Activated T-cell treated with anti-CD3 and anti-CD28 coated beads, Interleukin-2, amount 50 U/mL, for 24 hours (primary cell): ENCODE measurements at regions not wholly inside any gene's neighbourhood (a gene's known extent, or its start where the extent isn't known, plus 50 kb on each side); places are given as distances from the start of the nearest gene placed in this dataset.
"Not testable (repeated sequence)": the region's sequence is repeated elsewhere in the genome, so short reads cannot be mapped to it uniquely, and the experiment has no call there.

Source experiments
- DNase-seq: peaks from one replicate; pipeline ENCODE4 v3.0.0-alpha.2; 2020
- H3K27ac Mint-ChIP-seq: 2 replicates; pipeline ENCODE4 v1.8.0; 2020; ENCODE audit warnings: mild to moderate bottlenecking, mixed read lengths
- H3K27me3 Mint-ChIP-seq: 2 replicates; pipeline ENCODE4 v1.8.0; 2020; ENCODE audit warnings: mixed read lengths
- H3K36me3 Mint-ChIP-seq: 2 replicates; pipeline ENCODE4 v1.8.0; 2020; ENCODE audit warnings: low read depth, mixed read lengths
- H3K4me1 Mint-ChIP-seq: 2 replicates; pipeline ENCODE4 v1.8.0; 2020; ENCODE audit warnings: low read depth, mixed read lengths
- H3K4me3 Mint-ChIP-seq: 2 replicates; pipeline ENCODE4 v1.8.0; 2020; ENCODE audit warnings: mild to moderate bottlenecking, moderate library complexity, mixed read lengths
- H3K9me3 Mint-ChIP-seq: 2 replicates; pipeline ENCODE4 v1.8.0; 2020; ENCODE audit warnings: mixed read lengths

GRCh38 chr3:152760024-152760563 is 74.8 kb upstream of the P2RY1 start:
- Mint-ChIP-seq H3K9me3 (peaks cover 9% of the 10 kb centered on the region), H3K27ac (no peak overlapping the region), H3K4me1 (no peaks in the 10 kb centered on the region), H3K36me3 (no peaks in the 10 kb centered on the region), H3K27me3 (no peaks in the 10 kb centered on the region), H3K4me3 (no peak overlapping the region)
- no peak for DNase-seq

- H3K4me1 Mint-ChIP-seq: no peaks in the 10 kb centered on the region
- no peak for DNase-seq
- H3K36me3 Mint-ChIP-seq: no peaks in the 10 kb centered on the region
- H3K27ac Mint-ChIP-seq: no peak overlapping the region
- H3K4me3 Mint-ChIP-seq: no peak overlapping the region
- peaks cover 10% of the 10 kb centered on the region for H3K9me3 Mint-ChIP-seq
- no peaks in the 10 kb centered on the region for H3K27me3 Mint-ChIP-seq
These were observed 74.3 kb upstream of the P2RY1 start for GRCh38 chr3:152760591-152760990.

GRCh38 chr3:152768478-152768877 is 66.5 kb upstream of the P2RY1 start:
- Mint-ChIP-seq H3K9me3 (peaks cover 10% of the 10 kb centered on the region), H3K27me3 (no peaks in the 10 kb centered on the region), H3K4me1 (no peaks in the 10 kb centered on the region), H3K4me3 (no peak overlapping the region), H3K36me3 (no peaks in the 10 kb centered on the region), H3K27ac (no peak overlapping the region)
- no peak for DNase-seq

- no peak overlapping the region for H3K27ac Mint-ChIP-seq
- H3K36me3 Mint-ChIP-seq: no peaks in the 10 kb centered on the region
- no peak overlapping the region for H3K4me3 Mint-ChIP-seq
- DNase-seq: no peak
- H3K4me1 Mint-ChIP-seq: no peaks in the 10 kb centered on the region
- no peaks in the 10 kb centered on the region for H3K27me3 Mint-ChIP-seq
- peaks cover 6% of the 10 kb centered on the region for H3K9me3 Mint-ChIP-seq
These were observed 65.4 kb upstream of the P2RY1 start for GRCh38 chr3:152769523-152769922.

GRCh38 chr3:152770296-152770695 is 64.6 kb upstream of the P2RY1 start:
- Mint-ChIP-seq H3K4me1 (no peaks in the 10 kb centered on the region), H3K27me3 (no peaks in the 10 kb centered on the region), H3K27ac (no peak overlapping the region), H3K4me3 (no peak overlapping the region), H3K9me3 (no peaks in the 10 kb centered on the region), H3K36me3 (no peaks in the 10 kb centered on the region)
- DNase-seq: no peak

GRCh38 chr3:152771120-152771519 is 63.8 kb upstream of the P2RY1 start:
- Mint-ChIP-seq H3K27ac (no peak overlapping the region), H3K4me3 (no peak overlapping the region), H3K36me3 (no peaks in the 10 kb centered on the region), H3K4me1 (no peaks in the 10 kb centered on the region), H3K9me3 (no peaks in the 10 kb centered on the region), H3K27me3 (no peaks in the 10 kb centered on the region)
- DNase-seq: no peak

- no peaks in the 10 kb centered on the region for H3K4me1 Mint-ChIP-seq
- no peaks in the 10 kb centered on the region for H3K27me3 Mint-ChIP-seq
These were observed 62.2 kb upstream of the P2RY1 start for GRCh38 chr3:152772674-152773225.

GRCh38 chr3:152773633-152774032 is 61.3 kb upstream of the P2RY1 start:
- H3K27ac Mint-ChIP-seq: no peak overlapping the region

More at GRCh38 chr3:152772674-152773225, 62.2 kb upstream of the P2RY1 start:
- no peak for DNase-seq
- Mint-ChIP-seq H3K27ac (no peak overlapping the region), H3K4me3 (no peak overlapping the region), H3K36me3 (no peaks in the 10 kb centered on the region), H3K9me3 (no peaks in the 10 kb centered on the region)

GRCh38 chr3:152774230-152774629 is 60.7 kb upstream of the P2RY1 start:
- H3K9me3 Mint-ChIP-seq, DNase-seq, H3K36me3 Mint-ChIP-seq, H3K4me1 Mint-ChIP-seq, H3K4me3 Mint-ChIP-seq, H3K27me3 Mint-ChIP-seq, H3K27ac Mint-ChIP-seq: not testable (repeated sequence)

More at GRCh38 chr3:152773633-152774032, 61.3 kb upstream of the P2RY1 start:
- no peaks in the 10 kb centered on the region for H3K4me1 Mint-ChIP-seq
- H3K4me3 Mint-ChIP-seq: no peak overlapping the region
- DNase-seq: no peak
- no peaks in the 10 kb centered on the region for H3K9me3 Mint-ChIP-seq
- no peaks in the 10 kb centered on the region for H3K36me3 Mint-ChIP-seq
- H3K27me3 Mint-ChIP-seq: no peaks in the 10 kb centered on the region

- Mint-ChIP-seq H3K27ac (no peak overlapping the region), H3K36me3 (no peaks in the 10 kb centered on the region), H3K27me3 (no peaks in the 10 kb centered on the region), H3K9me3 (no peaks in the 10 kb centered on the region), H3K4me3 (no peak overlapping the region), H3K4me1 (no peaks in the 10 kb centered on the region)
- DNase-seq: no peak
These were observed 56.9 kb upstream of the P2RY1 start for GRCh38 chr3:152778022-152778421.

GRCh38 chr3:152779653-152780052 is 55.3 kb upstream of the P2RY1 start:
- Mint-ChIP-seq H3K9me3 (no peaks in the 10 kb centered on the region), H3K4me3 (no peak overlapping the region), H3K27me3 (no peaks in the 10 kb centered on the region), H3K4me1 (no peaks in the 10 kb centered on the region), H3K27ac (no peak overlapping the region), H3K36me3 (no peaks in the 10 kb centered on the region)
- no peak for DNase-seq

- no peaks in the 10 kb centered on the region for H3K4me1 Mint-ChIP-seq
- H3K27me3 Mint-ChIP-seq: no peaks in the 10 kb centered on the region
- DNase-seq: no peak
- H3K36me3 Mint-ChIP-seq: no peaks in the 10 kb centered on the region
- no peak overlapping the region for H3K4me3 Mint-ChIP-seq
- H3K9me3 Mint-ChIP-seq: no peaks in the 10 kb centered on the region
- no peak overlapping the region for H3K27ac Mint-ChIP-seq
These were observed 54.4 kb upstream of the P2RY1 start for GRCh38 chr3:152780553-152780952.

GRCh38 chr3:152785051-152785450 is 49.9 kb upstream of the P2RY1 start:
- no peaks in the 10 kb centered on the region for H3K36me3 Mint-ChIP-seq
- no peaks in the 10 kb centered on the region for H3K27me3 Mint-ChIP-seq
- H3K4me3 Mint-ChIP-seq: no peak overlapping the region
- H3K4me1 Mint-ChIP-seq: no peaks in the 10 kb centered on the region
- DNase-seq: no peak
- no peaks in the 10 kb centered on the region for H3K9me3 Mint-ChIP-seq
- no peak overlapping the region for H3K27ac Mint-ChIP-seq
